Activated CD8-positive, alpha-beta memory T cell treated with anti-CD3 and anti-CD28 coated beads, Interleukin-2, amount 50 U/mL, for 24 hours (primary cell): ENCODE measurements at regions not wholly inside any gene's neighbourhood (a gene's known extent, or its start where the extent isn't known, plus 50 kb on each side); places are given as distances from the start of the nearest gene placed in this dataset.

Experiments
- DNase-seq: peaks from one replicate; pipeline ENCODE4 v3.0.0-alpha.2; 2020; ENCODE audit errors: extremely low read depth

GRCh38 chr13:50195045-50195444 lies 179.8 kb downstream of the KCNRG start:
- DNase-seq, result no peak

GRCh38 chr13:50196118-50196517 lies 180.9 kb downstream of the KCNRG start:
- no peak for DNase-seq

- no peak for DNase-seq
Measured at GRCh38 chr13:50197705-50198104, 182.5 kb downstream of the KCNRG start.

GRCh38 chr13:50198508-50198907 lies 183.3 kb downstream of the KCNRG start:
- DNase-seq, result no peak

GRCh38 chr13:50200569-50200968 lies 185.3 kb downstream of the KCNRG start:
- DNase-seq, result no peak

GRCh38 chr13:50200988-50201387 lies 185.7 kb downstream of the KCNRG start:
- DNase-seq, result no peak

GRCh38 chr13:50202485-50202884 lies 187.2 kb downstream of the KCNRG start:
- DNase-seq, result no peak

- no peak for DNase-seq
Measured at GRCh38 chr13:50203256-50203941, 188.2 kb downstream of the KCNRG start.

GRCh38 chr13:50205581-50205980 lies 190.3 kb downstream of the KCNRG start:
- DNase-seq, result no peak

GRCh38 chr13:50208826-50209335 lies 193.6 kb downstream of the KCNRG start:
- DNase-seq, result no peak

- DNase-seq, result no peak
Measured at GRCh38 chr13:50209631-50210030, 194.4 kb downstream of the KCNRG start.

GRCh38 chr13:50213526-50213925 lies 198.3 kb downstream of the KCNRG start:
- no peak for DNase-seq

- DNase-seq, result no peak
Measured at GRCh38 chr13:50214514-50214913, 199.3 kb downstream of the KCNRG start.

- DNase-seq, result no peak
Measured at GRCh38 chr13:50215399-50215798, 200.2 kb downstream of the KCNRG start.

GRCh38 chr13:50219743-50220142 lies 204.5 kb downstream of the KCNRG start:
- DNase-seq, result no peak

GRCh38 chr13:50220938-50221337 lies 205.7 kb downstream of the KCNRG start:
- DNase-seq, result no peak

GRCh38 chr13:50222569-50223332 lies 207.5 kb downstream of the KCNRG start:
- DNase-seq, result no peak

- DNase-seq, result no peak
Measured at GRCh38 chr13:50224534-50224933, 209.3 kb downstream of the KCNRG start.

- no peak for DNase-seq
Measured at GRCh38 chr13:50225193-50226155, 210.2 kb downstream of the KCNRG start.

- no peak for DNase-seq
Measured at GRCh38 chr13:50226515-50227155, 211.4 kb downstream of the KCNRG start.

- no peak for DNase-seq
Measured at GRCh38 chr13:50227361-50227760, 212.1 kb downstream of the KCNRG start.

GRCh38 chr13:50228527-50228926 lies 213.3 kb downstream of the KCNRG start:
- no peak for DNase-seq
